SK-N-MC (cell line): ENCODE measurements at regions not wholly inside any gene's neighbourhood (a gene's known extent, or its start where the extent isn't known, plus 50 kb on each side); places are given as distances from the start of the nearest gene placed in this dataset.

ENCODE experiments used
- EZH2 ChIP-seq: fragments of 200-600 bp; sonication (generic); IDR thresholded peaks from one replicate; pipeline ENCODE4 v1.6.1; 2017; ENCODE audit warnings: antibody characterized with exemption
- FOXP2 ChIP-seq: optimal IDR thresholded peaks from 2 replicates; pipeline ENCODE3; 2011; ENCODE audit warnings: mild to moderate bottlenecking, moderate library complexity; ENCODE audit not compliant: insufficient read depth; ENCODE audit errors: extremely low read length, control extremely low read depth
- POLR2AphosphoS5 ChIP-seq: IDR thresholded peaks from 2 replicates; pipeline ENCODE4 v1.6.1; 2012; ENCODE audit warnings: mild to moderate bottlenecking, low read depth, low read length, borderline replicate concordance

DNA sequence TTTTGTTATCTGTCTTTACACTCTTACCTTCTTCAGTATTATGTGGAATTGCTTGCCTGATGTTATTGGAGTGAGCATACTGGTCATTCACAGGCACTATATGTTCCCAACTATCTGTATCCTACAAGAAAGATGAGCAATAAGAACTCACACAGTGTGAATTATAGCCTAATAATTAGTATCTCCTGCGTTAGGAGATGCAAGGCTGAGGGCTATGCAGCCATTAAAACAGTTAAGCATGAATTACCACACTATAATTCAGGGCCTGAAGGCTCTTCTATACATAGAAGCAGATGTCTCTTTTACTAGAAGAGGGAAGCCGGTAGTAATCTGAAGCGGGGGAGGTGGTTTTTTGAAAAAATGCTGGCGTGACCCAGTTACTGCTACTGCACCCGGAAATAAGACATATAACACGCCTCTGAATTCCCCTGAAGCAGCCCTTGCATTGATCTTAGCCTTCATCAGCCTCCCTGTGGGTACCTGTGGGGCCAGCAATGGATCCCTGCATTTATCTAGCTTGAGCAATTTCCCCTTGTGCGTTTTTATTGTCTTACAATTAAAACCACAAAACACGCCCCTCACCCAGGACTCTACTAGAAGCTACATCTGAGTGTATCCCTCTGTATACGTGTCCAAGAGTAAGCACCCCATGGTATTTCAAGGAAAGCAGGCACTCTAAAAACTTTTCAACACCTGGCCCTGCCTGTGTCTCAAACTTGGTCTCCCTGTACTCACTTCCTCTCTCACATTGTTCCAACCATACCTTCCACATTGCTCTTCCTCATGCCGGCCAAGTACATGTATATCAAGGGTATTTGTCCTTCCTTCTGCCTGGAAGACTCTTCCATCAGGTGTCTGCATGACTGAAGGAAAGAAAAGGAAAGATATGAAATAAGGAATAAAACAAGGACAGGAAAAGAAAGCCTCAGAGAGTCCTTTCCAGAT lies 210.9 kb upstream of the ARID2 start:
- peak; percentile 27; the same call in 1 of the 2 replicates for TF ChIP-seq POLR2AphosphoS5
- TF ChIP-seq EZH2 = no peak
- TF ChIP-seq FOXP2 = no peak
